Right atrium auricular region (tissue), 2 donors: ENCODE measurements at regions not wholly inside any gene's neighbourhood (a gene's known extent, or its start where the extent isn't known, plus 50 kb on each side); places are given as distances from the start of the nearest gene placed in this dataset.

Experiments
- DNase-seq: peaks from one replicate; pipeline ENCODE4 v3.0.0-alpha.2; 2019; ENCODE audit warnings: low spot score
- H3K27ac ChIP-seq, 2 donors: fragments of 200-600 bp; sonication (generic); 1 replicate in 1 of 2; 2 replicates in 1 of 2; pipeline ENCODE4 v1.5.1; 2016 to 2019
- H3K27me3 ChIP-seq, 2 donors: fragments of 200-600 bp; sonication (generic); one replicate each; pipeline versions ENCODE4 v1.5.1 to v1.6.0; 2017 to 2019
- H3K36me3 ChIP-seq: fragments of 200-600 bp; sonication (generic); one replicate; pipeline ENCODE4 v1.5.1; 2016
- H3K4me1 ChIP-seq, 2 donors: fragments of 200-600 bp; sonication (generic); one replicate each; pipeline versions ENCODE4 v1.5.1 to v1.6.0; 2017 to 2019
- H3K4me3 ChIP-seq, 2 donors: fragments of 200-600 bp; sonication (generic); 1 replicate in 1 of 2; 2 replicates in 1 of 2; pipeline ENCODE4 v1.5.1; 2017 to 2019; ENCODE audit warnings: mild to moderate bottlenecking in 1 of 2, moderate library complexity in 1 of 2
- H3K9me3 ChIP-seq, 2 donors: fragments of 200-600 bp; sonication (generic); one replicate each; pipeline ENCODE4 v1.5.1; 2019
- CTCF ChIP-seq, 2 donors: fragments of 200-600 bp; sonication (generic); IDR thresholded peaks; one replicate each; pipeline ENCODE4 v1.5.1; 2019; ENCODE audit warnings: antibody characterized with exemption in 2 of 2

DNA sequence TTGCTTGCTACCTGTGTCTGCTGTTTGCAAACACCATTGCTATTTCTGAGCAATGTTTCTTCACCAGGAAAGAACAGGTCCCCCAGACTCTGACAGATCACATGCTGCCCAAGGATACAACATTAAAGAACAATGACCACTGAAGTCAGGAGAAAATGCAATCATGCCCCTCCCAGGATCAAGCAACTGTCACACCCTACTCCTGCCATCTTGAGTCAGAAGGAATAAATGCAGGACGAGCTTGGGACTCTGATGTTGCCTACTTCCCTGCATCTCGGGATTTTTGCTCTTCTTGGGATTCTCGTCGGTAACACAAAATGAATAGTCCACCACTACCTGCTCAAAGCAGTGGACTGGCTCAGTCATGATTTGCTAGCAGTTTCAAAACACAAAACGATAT is 490.6 kb downstream of the COG6 start:
- no peak for DNase-seq
- TF ChIP-seq CTCF (IDR thresholded peaks at IDR 0.05), result no peak
- Histone ChIP-seq H3K27me3 (no peaks in the 10 kb centered on the region), H3K4me3 (no peak overlapping the region), H3K9me3 (no peaks in the 10 kb centered on the region), H3K36me3 (no peaks in the 10 kb centered on the region), H3K4me1 (peaks cover 0 to 12% of the 10 kb centered on the region in 2 donors), H3K27ac (no peak overlapping the region)

DNA sequence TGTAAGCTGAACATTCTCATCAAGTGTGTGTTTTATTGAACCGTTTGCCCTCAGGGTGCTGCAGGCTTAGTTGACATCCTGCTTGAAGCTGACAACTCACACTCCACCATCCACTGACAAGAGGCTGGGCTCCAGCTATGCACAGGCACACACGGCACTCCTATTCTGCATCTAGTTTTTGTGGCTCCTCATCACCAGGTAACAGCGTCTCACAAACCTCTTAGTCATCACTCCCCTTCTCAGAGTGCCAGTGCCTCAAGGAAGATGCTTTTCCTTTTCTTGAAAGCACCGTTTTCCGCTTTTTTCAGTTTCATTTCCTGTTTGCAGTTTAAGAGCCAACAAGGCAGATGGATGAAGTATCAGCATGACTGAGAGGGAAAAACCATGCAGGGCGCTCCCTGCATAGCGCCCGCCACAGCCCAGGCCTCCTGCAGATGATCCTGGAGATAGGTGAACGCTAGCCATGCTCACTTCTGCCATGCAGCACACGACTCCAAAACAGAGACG is 491.2 kb downstream of the COG6 start:
- Histone ChIP-seq H3K4me1 (peaks cover 0 to 12% of the 10 kb centered on the region in 2 donors), H3K4me3 (no peak overlapping the region), H3K36me3 (no peaks in the 10 kb centered on the region), H3K27me3 (no peaks in the 10 kb centered on the region), H3K27ac (no peak overlapping the region), H3K9me3 (no peaks in the 10 kb centered on the region)
- no peak for TF ChIP-seq CTCF (IDR thresholded peaks at IDR 0.05)
- no peak for DNase-seq

DNA sequence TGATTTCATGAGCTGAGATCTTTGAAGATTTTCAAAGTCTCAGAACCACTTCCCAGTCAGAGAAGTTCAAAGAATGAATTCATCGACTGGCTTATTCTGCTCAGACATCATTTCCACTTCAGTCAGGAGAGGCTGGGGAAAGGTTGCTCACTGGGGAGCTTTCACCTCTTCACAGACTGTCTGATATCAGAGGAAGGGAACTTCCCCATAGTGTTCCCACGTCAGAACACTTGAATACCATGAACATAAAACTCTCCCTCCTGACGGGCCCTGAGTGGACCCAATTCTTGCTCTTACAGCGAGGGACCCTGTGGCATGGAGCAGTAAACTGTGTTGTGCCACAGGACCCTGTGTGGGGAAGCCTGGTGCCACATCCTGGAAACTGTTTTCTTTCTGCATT is 492.6 kb downstream of the COG6 start:
- Histone ChIP-seq H3K36me3 (no peaks in the 10 kb centered on the region), H3K27ac (no peak overlapping the region), H3K27me3 (no peaks in the 10 kb centered on the region), H3K4me1 (peaks cover 0 to 12% of the 10 kb centered on the region in 2 donors), H3K4me3 (no peak overlapping the region), H3K9me3 (no peaks in the 10 kb centered on the region)
- no peak for TF ChIP-seq CTCF (IDR thresholded peaks at IDR 0.05)
- DNase-seq, result no peak

DNA sequence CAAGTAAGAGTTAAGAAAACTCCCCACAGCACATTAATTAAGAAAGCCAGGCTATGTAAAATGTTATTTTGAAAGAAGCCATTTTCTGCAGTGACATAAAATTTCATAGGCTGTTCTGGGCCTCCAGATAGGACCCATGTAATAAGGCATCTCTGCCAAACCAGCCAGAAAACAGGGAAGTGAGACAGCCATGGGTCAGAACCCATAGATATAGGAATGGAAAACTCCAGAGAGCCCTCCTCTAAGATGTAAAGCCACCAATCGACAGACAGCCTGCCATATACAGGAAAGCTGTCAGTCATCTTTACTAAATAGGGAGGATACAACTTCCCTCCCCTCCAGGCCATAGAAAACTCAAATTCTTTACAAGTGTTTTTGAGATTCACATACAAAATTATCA is 493.3 kb downstream of the COG6 start:
- H3K4me1 ChIP-seq, result peaks cover 0 to 12% of the 10 kb centered on the region in 2 donors
- DNase-seq, result no peak
- no peaks in the 10 kb centered on the region for H3K9me3 ChIP-seq
- peak overlapping the region; percentile 59 to 69 for H3K27ac ChIP-seq
- H3K36me3 ChIP-seq, result no peaks in the 10 kb centered on the region
- no peak for TF ChIP-seq CTCF (IDR thresholded peaks at IDR 0.05)
- no peak overlapping the region for H3K4me3 ChIP-seq
- no peaks in the 10 kb centered on the region for H3K27me3 ChIP-seq

- H3K27me3 ChIP-seq, result no peaks in the 10 kb centered on the region
- peaks cover 0 to 12% of the 10 kb centered on the region in 2 donors for H3K4me1 ChIP-seq
- H3K9me3 ChIP-seq, result no peaks in the 10 kb centered on the region
- no peaks in the 10 kb centered on the region for H3K36me3 ChIP-seq
- no peak overlapping the region for H3K4me3 ChIP-seq
- peak overlapping the region; percentile 59 to 69 for H3K27ac ChIP-seq
- DNase-seq, result peak; percentile 68
- no peak for TF ChIP-seq CTCF (IDR thresholded peaks at IDR 0.05)
Observed at GRCh38 chr13:40149611-40150274, 494.3 kb downstream of the COG6 start.

GRCh38 chr13:40151673-40152072 is 496.2 kb downstream of the COG6 start:
- Histone ChIP-seq H3K4me3 (no peak overlapping the region), H3K9me3 (no peaks in the 10 kb centered on the region), H3K4me1 (peaks cover 0 to 12% of the 10 kb centered on the region in 2 donors), H3K27ac (no peak overlapping the region), H3K27me3 (no peaks in the 10 kb centered on the region), H3K36me3 (no peaks in the 10 kb centered on the region)
- no peak for DNase-seq
- no peak for TF ChIP-seq CTCF (IDR thresholded peaks at IDR 0.05)
